ENCODE measurements at regions not wholly inside any gene's neighbourhood (a gene's known extent, or its start where the extent isn't known, plus 50 kb on each side); places are given as distances from the start of the nearest gene placed in this dataset.

DNA sequence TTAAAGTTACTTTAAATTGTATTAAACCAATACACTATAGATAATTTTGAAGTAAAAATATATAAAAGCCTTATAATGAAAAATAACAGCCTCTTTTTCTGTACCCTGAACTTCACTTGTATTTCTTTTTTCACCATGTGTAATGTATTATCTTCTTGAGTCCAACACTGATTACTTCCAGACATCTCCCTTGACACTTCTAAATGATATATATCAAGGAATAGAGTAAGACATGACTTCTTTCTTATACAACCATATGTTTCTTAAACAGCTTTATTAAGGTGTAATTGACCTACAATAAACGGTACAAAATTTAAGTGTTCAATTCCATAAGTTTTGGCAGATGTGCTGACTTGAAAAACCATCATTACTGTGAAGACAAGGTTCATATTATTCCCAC is 531.9 kb downstream of the OLFM4 start:
- no peaks in the 10 kb centered on the region for H3K4me1 Mint-ChIP-seq

DNA sequence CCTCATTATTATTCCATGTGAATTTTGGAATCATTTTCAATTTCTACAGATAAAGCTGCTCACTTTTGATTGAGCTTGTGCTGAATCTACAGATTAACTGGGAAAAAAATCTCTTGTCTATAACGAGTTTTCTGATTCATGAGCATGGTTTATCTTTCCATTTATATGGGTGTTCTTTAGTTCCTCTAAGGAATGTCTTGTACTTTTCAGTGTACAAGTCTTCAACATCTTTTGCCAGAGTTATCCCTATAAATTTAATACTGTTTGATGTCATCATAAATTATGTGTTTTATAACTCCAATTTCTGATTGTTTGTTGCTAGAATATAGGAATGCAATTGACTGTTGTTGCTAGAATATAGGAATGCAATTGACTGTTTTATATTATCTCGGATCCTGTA is 533.8 kb downstream of the OLFM4 start:
- no peak for DNase-seq (ENCODE audit: low spot score)
- Mint-ChIP-seq H3K4me3 (no peak overlapping the region), H3K4me1 (no peaks in the 10 kb centered on the region), H3K27me3 (ENCODE audit: insufficient read depth, low read depth) (no peaks in the 10 kb centered on the region), H3K27ac (no peak overlapping the region), H3K9me3 (no peaks in the 10 kb centered on the region), H3K36me3 (no peaks in the 10 kb centered on the region)
- Histone ChIP-seq H3K27ac (no peak overlapping the region), H3F3A (ENCODE audit: low read depth) (no peaks in the 10 kb centered on the region), H3K4me1 (peaks cover 4% of the 10 kb centered on the region), H4K20me1 (ENCODE audit: low read depth) (no peaks in the 10 kb centered on the region), H2AFZ (replicated peaks) (no peak overlapping the region), H3K9ac (no peak overlapping the region), H3K36me3 (no peaks in the 10 kb centered on the region), H3K4me3 (no peak overlapping the region), H3K9me3 (ENCODE audit: low read depth) (no peaks in the 10 kb centered on the region), H3K4me2 (no peak overlapping the region), H3K79me2 (ENCODE audit: low read depth) (no peaks in the 10 kb centered on the region), H3K27me3 (no peaks in the 10 kb centered on the region)
- no peak for TF ChIP-seq EZH2 (IDR thresholded peaks at IDR 0.05)
- no peak for TF ChIP-seq EZH2phosphoT487 (IDR thresholded peaks at IDR 0.05)
- TF ChIP-seq, protein P1, sequence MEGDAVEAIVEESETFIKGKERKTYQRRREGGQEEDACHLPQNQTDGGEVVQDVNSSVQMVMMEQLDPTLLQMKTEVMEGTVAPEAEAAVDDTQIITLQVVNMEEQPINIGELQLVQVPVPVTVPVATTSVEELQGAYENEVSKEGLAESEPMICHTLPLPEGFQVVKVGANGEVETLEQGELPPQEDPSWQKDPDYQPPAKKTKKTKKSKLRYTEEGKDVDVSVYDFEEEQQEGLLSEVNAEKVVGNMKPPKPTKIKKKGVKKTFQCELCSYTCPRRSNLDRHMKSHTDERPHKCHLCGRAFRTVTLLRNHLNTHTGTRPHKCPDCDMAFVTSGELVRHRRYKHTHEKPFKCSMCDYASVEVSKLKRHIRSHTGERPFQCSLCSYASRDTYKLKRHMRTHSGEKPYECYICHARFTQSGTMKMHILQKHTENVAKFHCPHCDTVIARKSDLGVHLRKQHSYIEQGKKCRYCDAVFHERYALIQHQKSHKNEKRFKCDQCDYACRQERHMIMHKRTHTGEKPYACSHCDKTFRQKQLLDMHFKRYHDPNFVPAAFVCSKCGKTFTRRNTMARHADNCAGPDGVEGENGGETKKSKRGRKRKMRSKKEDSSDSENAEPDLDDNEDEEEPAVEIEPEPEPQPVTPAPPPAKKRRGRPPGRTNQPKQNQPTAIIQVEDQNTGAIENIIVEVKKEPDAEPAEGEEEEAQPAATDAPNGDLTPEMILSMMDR (IDR thresholded peaks at IDR 0.05): no peak

More for the DNA sequence above, 531.9 kb downstream of the OLFM4 start:
- H3K27me3 Mint-ChIP-seq (ENCODE audit: insufficient read depth, low read depth): no peaks in the 10 kb centered on the region
- DNase-seq (ENCODE audit: low spot score): no peak
- H3K9me3 ChIP-seq (ENCODE audit: low read depth): no peaks in the 10 kb centered on the region
- no peak overlapping the region for H3K9ac ChIP-seq
- H4K20me1 ChIP-seq (ENCODE audit: low read depth): no peaks in the 10 kb centered on the region
- peaks cover 7% of the 10 kb centered on the region for H3K4me1 ChIP-seq
- H2AFZ ChIP-seq (replicated peaks): no peak overlapping the region
- H3K36me3 Mint-ChIP-seq: no peaks in the 10 kb centered on the region
- H3K36me3 ChIP-seq: no peaks in the 10 kb centered on the region
- no peak overlapping the region for H3K27ac ChIP-seq
- no peaks in the 10 kb centered on the region for H3K9me3 Mint-ChIP-seq
- no peak overlapping the region for H3K4me3 Mint-ChIP-seq
- H3K27ac Mint-ChIP-seq: no peak overlapping the region
- no peaks in the 10 kb centered on the region for H3K79me2 ChIP-seq (ENCODE audit: low read depth)
- TF ChIP-seq EZH2 (IDR thresholded peaks at IDR 0.05) (no peak), EZH2phosphoT487 (IDR thresholded peaks at IDR 0.05) (no peak)
- TF ChIP-seq, protein P1 (IDR thresholded peaks at IDR 0.05): no peak
- no peaks in the 10 kb centered on the region for H3K27me3 ChIP-seq
- H3F3A ChIP-seq (ENCODE audit: low read depth): no peaks in the 10 kb centered on the region
- H3K4me2 ChIP-seq: no peak overlapping the region
- H3K4me3 ChIP-seq: no peak overlapping the region

DNA sequence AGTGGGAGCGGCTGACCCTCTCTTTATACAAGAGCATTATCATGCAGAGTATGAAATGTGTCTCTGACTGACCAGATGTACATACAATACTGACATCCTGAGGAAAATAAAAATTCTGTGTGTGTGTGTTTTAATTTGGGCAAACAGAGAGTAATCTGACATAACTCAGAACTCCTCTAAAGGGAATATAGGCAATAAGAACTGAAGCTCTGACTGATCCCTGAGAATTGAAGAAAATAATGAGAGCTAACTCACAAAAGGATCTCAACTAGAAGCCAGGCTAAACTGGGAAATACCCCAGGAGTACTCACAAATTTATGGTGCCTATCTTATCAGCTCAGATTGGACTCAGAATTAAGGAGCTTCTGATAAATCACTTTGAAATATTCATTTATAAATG is 539.9 kb downstream of the OLFM4 start:
- Mint-ChIP-seq H3K27me3 (ENCODE audit: insufficient read depth, low read depth) (peaks cover 2% of the 10 kb centered on the region), H3K4me1 (no peaks in the 10 kb centered on the region), H3K36me3 (no peaks in the 10 kb centered on the region), H3K4me3 (no peak overlapping the region), H3K27ac (no peak overlapping the region), H3K9me3 (no peaks in the 10 kb centered on the region)
- Histone ChIP-seq H3K4me1 (no peaks in the 10 kb centered on the region), H3K27me3 (no peaks in the 10 kb centered on the region), H3K9ac (no peak overlapping the region), H3K36me3 (no peaks in the 10 kb centered on the region), H3F3A (ENCODE audit: low read depth) (no peaks in the 10 kb centered on the region), H3K27ac (no peak overlapping the region), H3K9me3 (ENCODE audit: low read depth) (no peaks in the 10 kb centered on the region), H4K20me1 (ENCODE audit: low read depth) (no peaks in the 10 kb centered on the region), H3K4me2 (no peak overlapping the region), H2AFZ (replicated peaks) (no peak overlapping the region), H3K4me3 (no peak overlapping the region), H3K79me2 (ENCODE audit: low read depth) (no peaks in the 10 kb centered on the region)
- TF ChIP-seq, protein P1 (IDR thresholded peaks at IDR 0.05): no peak
- TF ChIP-seq EZH2phosphoT487 (IDR thresholded peaks at IDR 0.05) (no peak), EZH2 (IDR thresholded peaks at IDR 0.05) (no peak)
- DNase-seq (ENCODE audit: low spot score): no peak
